OCI-LY1 (cell line): ENCODE measurements at regions not wholly inside any gene's neighbourhood (a gene's known extent, or its start where the extent isn't known, plus 50 kb on each side); places are given as distances from the start of the nearest gene placed in this dataset.

Experiments
- CTCF ChIP-seq: fragments of 200-600 bp; sonication (generic), shearing (Covaris generic); IDR thresholded peaks from 2 replicates; pipeline ENCODE4 v1.5.1; 2017; ENCODE audit warnings: mild to moderate bottlenecking, antibody characterized with exemption, low read length, moderate library complexity, mixed read lengths
- EZH2 ChIP-seq: fragments of 200-600 bp; sonication (generic), shearing (Covaris generic); IDR thresholded peaks from 2 replicates; pipeline ENCODE4 v1.8.0; 2017; ENCODE audit warnings: borderline replicate concordance, mixed run types, mild to moderate bottlenecking, antibody characterized with exemption, low read length, moderate library complexity, mixed read lengths

GRCh38 chr13:48902368-48902767, 73.3 kb upstream of the FNDC3A start:
- TF ChIP-seq CTCF (no peak), EZH2 (no peak)
